GM19043 (cell line): ENCODE measurements at regions not wholly inside any gene's neighbourhood (a gene's known extent, or its start where the extent isn't known, plus 50 kb on each side); places are given as distances from the start of the nearest gene placed in this dataset.
"Not testable (repeated sequence)": the region's sequence is repeated elsewhere in the genome, so short reads cannot be mapped to it uniquely, and the experiment has no call there.

Experiments used
- ATAC-seq: cut with Tn5 transposase; IDR thresholded peaks from one replicate; pipeline ENCODE4 v1.9.1; 2021; ENCODE audit warnings: low read depth; ENCODE audit not compliant: unreplicated experiment

- ATAC-seq, result not testable (repeated sequence)
Observed at GRCh38 chr13:97770231-97770630, 183.2 kb upstream of the IPO5 start.

GRCh38 chr13:97772466-97772865, 181.0 kb upstream of the IPO5 start:
- ATAC-seq, result not testable (repeated sequence)

GRCh38 chr13:97774391-97775100, 178.9 kb upstream of the IPO5 start:
- not testable (repeated sequence) for ATAC-seq

GRCh38 chr13:97780486-97780885, 173.0 kb upstream of the IPO5 start:
- ATAC-seq, result no peak

GRCh38 chr13:97781891-97782305, 171.6 kb upstream of the IPO5 start:
- ATAC-seq, result no peak

- ATAC-seq, result no peak
Observed at GRCh38 chr13:97786510-97786909, 167.0 kb upstream of the IPO5 start.

- no peak for ATAC-seq
Observed at GRCh38 chr13:97797553-97797952, 155.9 kb upstream of the IPO5 start.

- no peak for ATAC-seq
Observed at GRCh38 chr13:97798171-97798821, 155.2 kb upstream of the IPO5 start.

- no peak for ATAC-seq
Observed at GRCh38 chr13:97798836-97799235, 154.6 kb upstream of the IPO5 start.

- no peak for ATAC-seq
Observed at GRCh38 chr13:97802213-97802612, 151.3 kb upstream of the IPO5 start.

- no peak for ATAC-seq
Observed at GRCh38 chr13:97809576-97809975, 143.9 kb upstream of the IPO5 start.

- ATAC-seq, result no peak
Observed at GRCh38 chr13:97810152-97810551, 143.3 kb upstream of the IPO5 start.

- ATAC-seq, result no peak
Observed at GRCh38 chr13:97822377-97822776, 131.1 kb upstream of the IPO5 start.

- no peak for ATAC-seq
Observed at GRCh38 chr13:97826421-97827012, 127.0 kb upstream of the IPO5 start.

- ATAC-seq, result no peak
Observed at GRCh38 chr13:97834250-97834649, 119.2 kb upstream of the IPO5 start.

GRCh38 chr13:97843189-97843588, 110.3 kb upstream of the IPO5 start:
- no peak for ATAC-seq

- ATAC-seq, result no peak
Observed at GRCh38 chr13:97844151-97844550, 109.3 kb upstream of the IPO5 start.

GRCh38 chr13:97848886-97849285, 104.6 kb upstream of the IPO5 start:
- no peak for ATAC-seq

GRCh38 chr13:97849305-97849704, 104.2 kb upstream of the IPO5 start:
- peak; percentile 91 for ATAC-seq

GRCh38 chr13:97851269-97851668, 102.2 kb upstream of the IPO5 start:
- ATAC-seq, result no peak

- ATAC-seq, result no peak
Observed at GRCh38 chr13:97852181-97852874, 101.1 kb upstream of the IPO5 start.
